ENCODE measurements at regions not wholly inside any gene's neighbourhood (a gene's known extent, or its start where the extent isn't known, plus 50 kb on each side); places are given as distances from the start of the nearest gene placed in this dataset.

DNA sequence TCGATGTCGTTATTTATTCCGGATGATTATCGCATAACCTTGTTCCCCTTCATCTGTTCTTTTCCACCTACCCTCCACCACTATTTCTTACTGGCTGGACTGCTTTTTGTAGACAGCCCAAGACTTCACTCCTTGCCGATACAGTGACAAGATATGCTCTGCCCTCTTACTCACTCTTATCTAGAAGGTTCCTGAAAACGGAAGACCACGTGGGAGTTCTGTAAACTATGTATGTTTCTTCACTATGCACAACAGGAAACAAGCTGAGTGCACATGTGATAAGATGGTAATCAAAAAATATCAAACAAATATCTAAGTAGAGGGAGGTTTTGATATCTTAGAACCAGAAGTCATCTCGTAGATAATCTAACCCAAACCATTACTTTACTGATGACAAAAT is 122.9 kb upstream of the ARHGAP20 start:
- DNase-seq (ENCODE audit: low spot score): no peak
- FAIRE-seq: no peak

DNA sequence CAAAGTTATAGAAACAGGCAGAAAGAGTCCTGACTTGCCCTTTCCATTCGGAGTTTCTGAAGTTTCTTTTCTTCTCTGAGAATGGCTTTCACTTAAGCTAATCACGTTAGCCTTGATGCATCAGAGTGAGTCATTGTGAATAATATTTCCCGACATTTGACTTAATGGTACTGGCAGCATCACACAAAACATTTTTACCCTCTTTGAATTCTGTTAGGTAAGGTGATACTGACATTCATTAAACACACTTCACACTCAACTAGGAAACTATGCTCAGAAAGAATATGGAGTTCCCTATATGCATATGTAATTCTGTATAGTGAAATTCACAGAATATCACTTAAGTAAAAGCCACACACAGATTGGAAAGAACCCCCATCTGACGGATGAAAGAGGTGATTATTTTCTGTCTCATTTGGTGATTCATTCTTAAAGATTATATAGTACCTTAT is 120.8 kb upstream of the ARHGAP20 start:
- no peak for DNase-seq (ENCODE audit: low spot score)
- no peak for FAIRE-seq

DNA sequence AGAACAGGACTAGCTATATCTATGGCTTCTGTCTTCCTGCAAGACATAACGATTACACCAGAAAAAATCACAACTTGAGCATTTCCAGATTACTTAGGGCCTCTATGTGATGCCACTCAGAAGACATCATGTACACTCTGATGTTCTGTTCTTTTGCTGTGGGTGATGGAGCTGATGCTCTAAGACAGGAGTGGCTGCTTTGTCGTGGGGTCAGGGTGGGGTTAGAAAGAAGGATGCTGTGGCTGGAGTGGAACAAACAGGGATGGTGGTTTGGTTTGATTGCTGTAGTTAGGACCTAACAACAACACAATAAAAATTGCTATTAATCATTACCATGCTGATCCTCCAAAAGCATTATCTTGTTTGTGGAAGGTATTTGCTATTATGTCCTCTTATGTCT is 120.3 kb upstream of the ARHGAP20 start:
- DNase-seq (ENCODE audit: low spot score) (no peak), FAIRE-seq (no peak)

DNA sequence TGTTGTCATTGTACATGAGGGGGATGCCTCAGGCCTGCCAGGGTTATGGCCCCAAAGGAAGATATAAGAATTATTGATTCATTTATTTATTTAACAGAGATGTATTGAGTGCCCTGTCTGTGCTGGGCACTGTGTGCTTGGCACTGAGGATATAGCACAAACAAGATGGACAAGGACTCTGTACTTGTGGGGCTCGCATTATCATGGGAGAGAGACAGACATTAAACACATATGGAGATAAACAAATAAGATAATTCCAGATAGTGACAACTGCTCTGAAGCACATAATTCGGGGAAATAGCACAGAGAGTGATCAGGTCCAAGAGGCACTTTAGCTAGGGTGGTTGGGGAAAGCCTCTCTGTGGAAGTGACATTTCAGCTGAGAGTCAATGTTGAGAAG is 119.8 kb upstream of the ARHGAP20 start:
- DNase-seq (ENCODE audit: low spot score): no peak
- FAIRE-seq: no peak

DNA sequence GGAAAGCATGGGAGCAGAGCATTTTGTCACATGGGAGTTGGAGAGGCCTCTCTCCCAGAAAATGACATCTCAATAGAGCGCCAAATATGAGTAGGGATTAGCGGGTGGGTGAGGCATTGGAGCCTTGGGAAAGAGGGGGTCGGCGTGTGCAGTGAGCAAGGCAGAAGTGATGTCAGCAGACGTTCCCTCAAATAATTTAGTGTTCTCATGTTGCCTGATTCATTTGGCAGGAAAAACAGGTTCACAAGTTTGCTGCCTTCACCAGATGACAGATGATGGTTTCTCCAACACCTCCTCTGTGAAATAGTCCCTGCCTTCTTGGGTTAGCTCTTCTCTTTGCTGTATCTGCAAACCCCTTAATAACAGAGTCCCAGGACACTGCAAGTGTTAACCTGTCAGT is 118.5 kb upstream of the ARHGAP20 start:
- FAIRE-seq (no peak), DNase-seq (ENCODE audit: low spot score) (no peak)

DNA sequence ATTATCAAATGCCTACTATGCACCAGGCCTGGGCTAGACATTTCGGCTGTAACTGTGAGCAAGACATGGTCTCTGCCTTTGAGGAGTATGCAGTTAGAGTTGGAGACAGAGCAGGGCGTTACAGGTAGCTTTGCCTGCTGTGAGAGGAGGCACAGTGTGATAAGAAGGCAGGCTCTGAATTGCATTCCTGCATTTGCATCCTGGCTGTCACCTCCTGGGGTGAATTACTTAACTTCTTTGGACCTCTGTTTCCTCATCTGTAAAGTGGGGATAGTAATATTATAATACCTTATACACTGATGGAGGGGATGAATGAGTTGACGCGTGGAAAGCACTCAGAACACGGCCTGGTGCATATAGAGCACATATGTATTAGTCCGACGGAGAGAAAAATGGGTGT is 118.1 kb upstream of the ARHGAP20 start:
- DNase-seq (ENCODE audit: low spot score) (no peak), FAIRE-seq (no peak)

DNA sequence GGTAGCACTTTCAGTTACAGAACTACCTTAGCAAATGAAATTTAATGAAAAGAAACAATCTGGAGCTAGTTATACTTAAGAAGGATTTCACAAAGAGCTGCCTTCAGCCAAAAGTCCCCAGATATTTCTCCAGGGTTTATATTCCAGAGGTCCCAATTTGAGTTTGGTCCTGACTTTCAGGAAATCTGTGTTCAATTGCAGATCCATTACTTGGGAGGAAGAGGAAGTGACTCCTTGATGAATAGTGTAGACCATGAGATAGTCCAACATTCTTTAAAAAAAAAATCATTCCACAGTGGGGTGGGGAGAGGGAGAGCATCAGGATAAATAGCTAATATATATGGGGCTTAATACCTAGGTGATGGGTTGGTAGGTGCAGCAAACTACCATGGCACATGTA is 117.6 kb upstream of the ARHGAP20 start:
- DNase-seq (ENCODE audit: low spot score): no peak
- FAIRE-seq: no peak

DNA sequence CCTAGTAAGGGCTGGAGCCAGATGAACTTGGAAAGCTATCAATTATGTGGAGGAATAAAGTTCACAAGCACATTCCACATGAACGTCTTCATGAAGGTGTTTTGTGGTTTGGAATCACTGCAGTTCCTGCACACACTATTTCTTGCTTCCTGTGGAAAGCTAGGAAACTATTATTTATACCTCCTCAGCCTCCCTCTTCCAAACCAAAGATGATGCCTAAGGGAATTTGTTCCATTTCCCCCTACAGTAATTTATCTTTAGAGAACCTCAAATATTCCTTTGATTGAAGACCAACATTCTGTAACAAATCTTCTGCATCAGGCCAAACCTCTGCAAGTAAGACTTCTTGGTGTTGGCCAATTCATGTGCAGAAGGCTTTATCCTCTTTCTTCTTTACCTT is 115.8 kb upstream of the ARHGAP20 start:
- FAIRE-seq: no peak
- no peak for DNase-seq (ENCODE audit: low spot score)

DNA sequence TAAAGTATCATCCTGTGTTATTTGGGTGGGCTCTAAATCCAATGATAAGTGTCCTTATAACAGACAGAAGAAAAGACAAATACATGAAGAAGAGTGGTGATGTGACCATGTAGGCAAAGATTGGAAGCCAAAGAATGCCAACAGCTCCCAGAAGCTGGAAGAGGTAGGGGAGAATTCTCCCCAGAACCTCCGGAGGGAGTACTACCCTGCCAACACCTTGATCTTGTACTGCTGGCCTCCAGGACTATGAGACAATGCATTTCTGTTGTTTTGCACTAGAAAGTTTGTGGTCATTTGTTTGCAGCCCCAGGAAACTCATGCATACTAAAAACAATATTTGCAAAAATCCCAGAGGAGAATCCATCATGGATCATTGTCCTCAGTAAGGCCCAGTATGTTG is 115.0 kb upstream of the ARHGAP20 start:
- FAIRE-seq (no peak), DNase-seq (ENCODE audit: low spot score) (no peak)

DNA sequence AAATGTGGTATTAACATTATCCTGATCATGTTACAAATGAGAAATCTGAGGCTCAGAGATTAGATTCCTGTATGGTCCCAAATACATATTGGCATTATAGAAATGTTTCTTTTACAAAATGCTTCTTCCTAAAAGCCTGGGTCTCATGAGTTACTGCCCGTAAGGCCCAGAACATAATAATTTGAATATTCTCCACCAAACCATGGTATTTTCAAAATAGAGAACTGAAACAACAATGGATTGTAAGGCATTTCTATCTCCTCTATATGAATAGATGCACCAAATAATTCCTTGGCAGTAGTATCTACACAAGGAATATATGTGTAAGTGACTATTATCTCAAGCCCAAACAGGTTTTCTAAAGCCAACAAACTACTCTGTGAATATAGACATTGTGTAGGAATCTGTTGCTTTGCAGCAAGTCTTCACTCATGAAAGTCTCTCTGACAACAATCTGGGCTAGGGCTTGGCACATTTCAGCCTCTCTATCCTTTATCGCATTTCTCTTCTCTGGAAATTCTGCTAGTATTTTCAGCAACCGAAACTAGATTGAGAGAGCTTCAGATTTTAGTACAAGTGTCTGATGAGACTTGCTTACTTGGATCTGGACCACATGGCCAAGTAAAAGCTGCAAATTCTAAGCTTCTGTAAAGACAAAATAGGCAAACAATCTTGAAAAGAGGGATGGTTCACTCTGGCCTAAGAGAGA is 112.8 kb upstream of the ARHGAP20 start:
- no peak for DNase-seq (ENCODE audit: low spot score)
- no peak for FAIRE-seq

DNA sequence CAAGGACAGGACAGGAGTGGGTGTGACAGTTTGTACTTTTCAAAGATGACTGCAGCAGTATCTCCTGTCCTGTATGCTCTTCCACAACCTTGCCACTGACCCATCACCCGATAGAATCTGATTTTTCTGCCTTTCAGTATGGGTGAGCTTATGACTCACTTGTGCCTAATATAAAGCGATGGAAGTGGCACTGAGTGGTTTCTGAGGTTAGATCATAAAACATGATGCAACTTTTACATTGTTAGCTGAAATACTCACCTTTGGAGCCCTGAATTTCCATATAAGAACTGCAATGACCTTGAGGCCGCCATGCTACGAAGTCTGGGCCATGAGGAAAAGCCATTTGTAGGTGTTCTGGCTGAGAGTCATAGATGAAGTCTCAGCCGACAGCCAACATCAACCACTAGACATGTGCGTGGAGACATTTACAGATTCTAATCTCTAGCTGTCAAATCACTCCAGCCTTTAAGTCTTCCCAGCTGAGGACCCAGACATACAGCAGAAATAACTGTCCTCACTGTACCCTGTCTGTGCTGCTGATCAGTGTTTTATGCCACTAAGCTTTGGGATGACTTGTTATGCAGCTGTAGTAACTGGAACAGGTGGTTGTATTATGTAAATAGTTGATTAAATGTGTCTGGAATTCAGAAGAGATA is 105.9 kb upstream of the ARHGAP20 start:
- DNase-seq (ENCODE audit: low spot score) (no peak), FAIRE-seq (no peak)

DNA sequence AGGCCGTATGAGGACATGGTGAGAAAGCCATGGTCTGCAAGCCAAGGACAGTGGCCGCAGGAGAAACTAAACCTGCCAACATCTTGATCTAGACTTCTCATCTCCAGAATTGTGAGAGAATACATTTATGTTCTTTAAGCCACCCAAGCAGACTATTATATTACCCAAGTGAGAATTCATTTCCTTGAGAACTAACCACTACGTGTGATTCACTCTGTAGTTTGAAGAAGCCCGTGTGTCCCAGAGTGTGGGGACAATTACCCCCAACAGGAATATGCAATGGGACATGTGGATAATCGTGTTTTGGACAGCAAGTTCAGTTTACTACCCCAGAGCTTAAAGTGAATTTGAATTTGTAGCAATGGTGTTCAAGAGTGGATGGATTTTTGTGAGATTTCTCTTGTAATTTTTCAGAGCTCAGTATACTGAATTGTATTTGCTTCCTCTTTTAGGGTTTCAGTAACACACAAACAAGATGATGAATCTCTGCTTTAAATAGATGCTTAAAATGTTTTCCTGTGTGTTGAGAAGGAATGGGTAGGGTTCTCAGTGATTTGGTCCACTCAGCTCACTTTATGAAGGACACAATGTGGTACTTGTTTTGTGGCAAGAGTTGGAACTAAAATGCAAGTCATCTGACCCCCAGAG is 100.0 kb upstream of the ARHGAP20 start:
- DNase-seq (ENCODE audit: low spot score) (no peak), FAIRE-seq (no peak)

DNA sequence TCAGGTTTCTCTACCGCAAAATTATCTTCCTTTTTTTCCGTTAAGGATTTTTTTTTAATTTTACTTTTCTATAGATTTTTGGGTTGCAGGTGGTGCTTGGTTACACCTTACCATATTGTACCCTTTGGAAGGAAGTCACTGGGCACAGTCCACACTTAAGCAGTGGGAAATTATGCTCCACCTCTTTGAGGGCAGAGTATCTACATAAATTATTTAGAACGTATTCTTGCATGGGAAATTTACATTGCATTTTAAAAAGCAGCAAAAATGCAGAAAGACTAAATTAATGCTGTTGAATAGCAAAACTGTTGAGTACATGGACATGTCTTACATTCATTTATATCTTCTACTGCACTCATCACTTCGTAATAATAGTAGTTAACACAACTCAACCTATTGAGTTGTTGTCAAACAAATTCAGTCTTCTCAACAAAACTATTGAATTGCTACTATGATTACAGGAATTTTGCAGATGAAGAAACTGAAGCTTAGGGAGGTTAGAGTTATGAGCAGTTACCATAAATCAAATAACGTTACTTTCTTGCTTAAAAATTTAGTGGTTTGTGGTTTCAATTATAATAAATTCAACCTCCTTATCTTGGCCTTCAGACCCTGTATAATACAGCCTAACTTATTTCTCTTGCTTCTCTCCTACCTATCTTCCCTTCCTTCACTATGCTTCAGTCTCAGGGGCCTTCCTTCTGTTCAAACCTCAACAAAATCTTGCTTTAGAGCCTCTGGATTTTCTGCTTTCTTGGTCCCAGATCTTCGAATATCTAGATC is 97.4 kb upstream of the ARHGAP20 start:
- FAIRE-seq (no peak), DNase-seq (ENCODE audit: low spot score) (no peak)

DNA sequence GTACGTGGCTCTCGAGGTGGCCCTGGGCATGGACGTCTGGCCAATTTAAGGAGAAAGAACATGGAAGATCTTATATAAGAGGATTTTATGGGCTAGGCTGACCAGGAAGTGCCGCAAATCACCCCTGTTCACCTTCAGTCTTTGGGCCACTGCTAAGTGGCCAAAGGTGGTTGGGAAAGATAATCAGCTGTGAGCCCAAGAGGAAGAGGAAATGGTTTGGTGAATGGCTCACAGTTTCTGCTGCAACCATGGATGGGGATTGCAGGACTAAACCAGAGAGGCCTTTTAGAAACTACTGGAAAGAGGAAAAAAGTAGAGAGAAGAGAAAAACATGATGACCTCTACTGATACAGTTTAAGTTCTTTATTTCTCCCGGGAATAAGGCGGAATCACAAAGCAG is 96.0 kb upstream of the ARHGAP20 start:
- DNase-seq (ENCODE audit: low spot score) (no peak), FAIRE-seq (no peak)

DNA sequence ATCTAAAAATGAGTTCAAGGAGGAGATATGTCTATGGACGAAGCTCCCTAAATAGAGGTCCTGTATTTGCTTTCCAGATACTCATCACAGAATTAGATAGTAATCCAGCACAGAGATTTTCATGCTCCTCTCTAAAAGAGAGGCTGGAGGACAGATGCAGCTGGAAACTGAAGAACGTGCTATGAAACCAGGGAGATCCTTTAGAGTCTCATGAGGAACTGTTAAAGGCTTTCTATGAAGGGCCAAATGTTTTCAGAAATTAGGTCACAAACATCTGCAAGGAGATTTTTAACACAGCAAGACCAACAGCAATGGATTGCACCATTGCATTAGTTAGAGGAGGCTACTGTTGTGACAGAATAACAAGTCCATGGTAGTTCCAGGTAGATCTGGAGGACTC is 95.6 kb upstream of the ARHGAP20 start:
- no peak for DNase-seq (ENCODE audit: low spot score)
- no peak for FAIRE-seq

DNA sequence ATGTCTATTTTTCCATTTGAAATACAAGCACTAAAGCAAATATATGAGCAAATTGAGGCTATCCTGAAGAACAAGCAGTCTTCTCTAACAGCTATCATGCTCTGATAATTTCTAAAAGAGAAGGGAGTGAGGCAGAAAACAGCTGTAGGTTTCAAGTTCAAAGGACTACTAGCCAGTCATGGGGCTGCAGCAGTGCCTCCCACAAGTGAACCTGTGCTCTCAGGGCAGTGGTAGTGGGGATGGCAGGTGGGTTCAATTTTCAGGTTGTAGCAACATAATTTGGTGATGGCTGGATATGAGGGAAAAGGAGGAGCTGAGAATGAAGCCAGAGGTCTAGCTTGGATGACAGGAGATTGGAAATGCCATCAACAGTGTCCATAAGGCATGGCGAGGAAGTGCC is 93.5 kb upstream of the ARHGAP20 start:
- FAIRE-seq (no peak), DNase-seq (ENCODE audit: low spot score) (no peak)

DNA sequence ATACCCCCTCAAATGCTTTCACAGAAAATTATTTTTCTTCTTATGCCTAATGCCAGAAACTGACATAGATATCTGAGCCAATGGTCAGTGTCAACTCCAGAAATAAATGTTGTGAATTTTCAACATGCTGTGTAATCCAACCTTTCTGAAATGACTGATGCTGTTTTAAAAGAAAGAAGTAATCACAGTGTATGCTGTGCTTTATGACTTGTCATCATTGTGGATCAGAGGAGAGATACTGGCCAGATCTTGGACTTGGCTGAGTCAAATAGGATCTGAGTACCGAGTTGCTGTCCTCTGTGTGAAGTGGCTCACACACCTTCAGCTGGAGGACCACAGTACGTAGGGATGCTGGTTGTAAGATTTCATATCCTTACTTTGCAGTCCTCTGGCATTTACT is 89.9 kb upstream of the ARHGAP20 start:
- no peak for FAIRE-seq

DNA sequence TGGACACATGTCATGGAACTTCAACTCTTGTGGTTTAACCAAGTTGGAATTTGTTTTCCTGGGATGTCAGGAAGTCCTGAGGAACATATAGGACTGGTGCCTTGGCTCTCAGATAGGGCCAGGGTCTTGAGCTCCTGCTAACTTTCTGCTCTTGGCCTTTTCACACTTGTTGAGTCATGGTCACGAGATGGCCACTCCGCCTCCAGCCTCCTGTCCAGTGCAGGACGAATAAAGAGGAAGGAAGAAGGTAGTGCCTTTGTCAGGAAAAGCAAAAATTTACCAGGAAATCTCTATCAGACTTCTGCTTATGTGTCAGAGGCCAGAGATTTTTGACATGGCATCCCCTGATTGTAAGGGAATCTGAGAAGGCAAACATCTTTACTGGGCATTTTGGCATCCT is 89.1 kb upstream of the ARHGAP20 start:
- FAIRE-seq (no peak), DNase-seq (ENCODE audit: low spot score) (no peak)

More for the DNA sequence above, 89.9 kb upstream of the ARHGAP20 start:
- no peak for DNase-seq (ENCODE audit: low spot score)

DNA sequence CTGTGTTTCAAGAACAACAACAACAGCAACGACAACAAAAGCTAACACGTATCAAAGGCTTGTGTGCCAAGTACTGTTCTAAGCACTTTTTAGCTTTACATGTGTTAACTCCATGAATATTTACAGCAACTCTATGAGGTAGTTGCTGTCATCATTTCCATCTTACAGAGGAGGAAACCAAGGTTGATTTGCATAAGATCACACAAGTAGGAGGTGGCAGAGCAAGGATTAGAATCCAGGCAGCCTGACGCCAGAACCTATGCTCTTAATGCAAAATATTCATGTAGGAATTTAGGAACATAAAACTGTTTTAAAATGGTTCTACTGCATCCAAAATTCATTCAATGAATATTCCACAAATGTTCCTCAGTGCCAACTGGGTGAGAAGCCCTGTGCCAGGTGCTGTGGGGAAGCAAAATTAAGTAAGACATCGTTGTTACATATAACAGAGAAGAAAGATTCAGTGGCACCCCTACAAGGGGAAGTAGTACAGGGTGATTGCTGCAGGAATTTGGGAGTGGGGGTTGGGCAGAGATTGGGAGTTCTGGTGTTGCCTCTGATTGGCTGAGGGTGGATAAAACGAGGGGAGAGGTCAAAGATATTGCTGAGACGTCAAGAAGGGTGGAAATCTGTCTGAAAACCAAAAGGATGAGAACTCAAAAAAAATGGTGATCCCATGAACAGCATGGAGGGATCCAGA is 86.1 kb upstream of the ARHGAP20 start:
- no peak for FAIRE-seq

DNA sequence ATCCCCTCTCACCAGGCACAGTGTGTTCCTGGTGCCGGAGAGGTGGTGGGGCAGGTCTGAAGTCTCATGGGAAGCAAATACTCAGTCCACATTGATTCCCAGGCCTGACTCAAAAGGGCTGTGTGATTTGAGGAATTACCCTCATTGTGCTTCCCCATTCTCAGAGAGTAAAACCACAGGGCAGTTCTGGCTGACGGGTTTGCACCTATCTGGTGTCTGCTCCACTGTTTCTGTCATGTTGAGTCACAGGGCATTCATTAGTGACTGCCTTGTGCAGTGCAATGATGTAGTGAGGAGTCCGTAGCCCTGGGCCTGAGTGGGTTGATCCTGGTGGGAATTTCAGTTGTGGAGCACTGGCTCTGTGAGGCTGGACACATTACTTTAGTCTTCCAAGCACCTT is 85.2 kb upstream of the ARHGAP20 start:
- DNase-seq (ENCODE audit: low spot score): peak; percentile 42
- FAIRE-seq: no peak

More for the DNA sequence above, 86.1 kb upstream of the ARHGAP20 start:
- no peak for DNase-seq (ENCODE audit: low spot score)

DNA sequence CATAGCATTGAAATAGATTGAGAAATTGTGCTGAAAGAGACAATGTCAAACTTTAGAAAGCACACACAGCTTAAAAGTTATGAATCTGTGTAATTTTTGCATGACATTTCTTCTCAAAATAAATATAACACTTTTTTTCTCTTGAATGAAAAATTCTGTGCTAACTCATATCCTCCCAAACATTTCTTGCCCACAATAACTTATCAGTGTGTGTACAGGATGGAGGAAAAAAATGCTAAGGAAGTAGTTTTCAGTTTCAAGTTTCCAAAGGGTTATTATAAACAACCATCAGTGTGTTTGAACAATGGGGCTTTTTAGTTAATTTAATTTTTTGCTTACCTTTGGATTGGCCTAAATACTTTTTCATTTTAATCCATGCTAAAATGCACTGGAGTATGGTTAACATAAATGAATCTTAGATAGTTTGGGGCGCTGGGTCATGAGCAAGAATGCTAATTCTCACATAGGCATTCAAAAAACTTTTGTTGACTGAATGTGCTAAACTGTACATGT is 82.9 kb upstream of the ARHGAP20 start:
- no peak for FAIRE-seq

More for the DNA sequence above, 82.9 kb upstream of the ARHGAP20 start:
- DNase-seq (ENCODE audit: low spot score): no peak

Measured in RCC 7860 (cell line).